HG03108 (cell line): ENCODE measurements at regions not wholly inside any gene's neighbourhood (a gene's known extent, or its start where the extent isn't known, plus 50 kb on each side); places are given as distances from the start of the nearest gene placed in this dataset.
"Not testable (repeated sequence)": the region's sequence is repeated elsewhere in the genome, so short reads cannot be mapped to it uniquely, and the experiment has no call there.

Experiments
- ATAC-seq: cut with Tn5 transposase; IDR thresholded peaks from one replicate; pipeline ENCODE4 v1.9.1; 2021; ENCODE audit warnings: moderate library complexity; ENCODE audit not compliant: unreplicated experiment

- not testable (repeated sequence) for ATAC-seq
These were observed 1160.7 kb downstream of the PCDH7 start for GRCh38 chr4:31880837-31881236.

- no peak for ATAC-seq
These were observed 1176.2 kb downstream of the PCDH7 start for GRCh38 chr4:31896349-31896748.

GRCh38 chr4:31905363-31905762 is 1185.2 kb downstream of the PCDH7 start:
- no peak for ATAC-seq

DNA sequence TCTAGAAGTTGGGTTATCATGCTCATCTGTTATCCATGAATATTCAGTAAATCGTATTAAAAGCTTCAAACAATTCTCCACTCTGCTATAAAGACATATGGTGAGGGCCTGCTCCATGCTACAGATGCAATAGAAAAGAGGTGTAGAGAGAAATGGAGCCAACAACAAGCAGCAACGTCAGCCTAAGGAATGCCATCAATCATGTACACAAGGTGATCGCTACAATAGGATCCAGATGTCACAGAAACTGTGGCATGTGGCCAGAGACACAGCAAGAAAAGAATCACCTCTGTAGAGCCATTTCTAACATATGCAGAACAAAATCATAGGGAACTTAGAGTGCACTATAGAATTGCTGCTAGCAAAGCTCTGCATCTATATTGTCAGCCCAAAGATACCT is 1188.1 kb downstream of the PCDH7 start:
- no peak for ATAC-seq

GRCh38 chr4:31917334-31917733 is 1197.2 kb downstream of the PCDH7 start:
- no peak for ATAC-seq

DNA sequence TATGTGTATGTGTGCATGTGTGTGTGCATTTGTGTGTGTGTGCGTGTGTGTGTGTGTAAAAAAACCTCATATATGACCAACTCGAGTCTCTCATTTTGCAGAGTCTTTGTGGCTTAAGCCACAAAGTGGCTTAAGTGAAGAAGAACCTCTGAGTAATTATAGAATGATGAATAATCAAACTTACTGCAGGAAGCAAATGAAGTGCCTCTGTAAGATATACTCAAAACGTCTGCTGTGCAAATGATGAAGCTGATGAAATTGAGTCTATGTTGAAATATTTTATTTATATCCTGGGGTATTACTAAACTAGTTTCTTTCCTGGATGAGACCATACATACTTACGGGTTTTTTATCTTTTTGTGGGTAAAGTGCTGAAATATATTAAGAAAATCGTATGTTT is 1198.7 kb downstream of the PCDH7 start:
- ATAC-seq, result no peak

- no peak for ATAC-seq
These were observed 1203.5 kb downstream of the PCDH7 start for GRCh38 chr4:31923634-31924033.

GRCh38 chr4:31929676-31930345 is 1209.6 kb downstream of the PCDH7 start:
- ATAC-seq, result no peak

DNA sequence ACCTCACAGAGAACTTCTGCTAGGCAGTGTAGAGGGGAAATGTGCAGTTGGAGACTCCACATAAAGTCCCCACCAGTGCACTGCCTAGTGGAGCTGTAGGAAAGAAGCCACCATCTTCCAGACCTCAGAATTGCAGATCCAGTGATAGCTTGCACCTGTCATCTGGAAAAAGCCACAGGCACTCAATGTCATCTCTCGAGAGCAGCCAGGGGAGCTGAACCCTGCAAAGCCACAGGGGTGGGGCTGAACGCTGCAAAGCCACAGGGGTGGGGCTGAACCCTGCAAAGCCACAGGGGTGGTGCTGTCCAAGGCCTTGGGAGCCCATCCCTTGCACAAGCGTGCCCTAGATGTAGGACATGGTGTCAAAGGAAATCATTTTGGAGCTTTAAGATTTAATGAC is 1226.3 kb downstream of the PCDH7 start:
- ATAC-seq, result no peak

DNA sequence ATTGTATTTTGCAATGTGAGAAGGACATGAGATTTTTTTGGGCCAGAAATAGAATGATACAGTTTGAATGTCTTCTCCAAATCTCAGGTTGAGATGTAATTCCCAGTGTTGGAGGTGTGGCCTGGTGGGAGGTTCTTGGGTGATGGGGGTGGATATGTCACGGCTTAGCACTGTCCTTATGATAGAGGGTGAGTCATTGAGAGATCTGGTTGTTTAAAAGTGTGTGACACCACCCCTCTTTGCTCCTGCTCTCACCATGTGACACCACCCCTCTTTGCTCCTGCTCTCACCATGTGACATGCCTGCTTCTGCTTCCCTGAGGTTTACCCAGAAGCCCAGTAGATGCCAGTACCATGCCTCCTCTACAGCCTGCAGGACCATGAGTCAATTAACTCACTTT is 1226.9 kb downstream of the PCDH7 start:
- no peak for ATAC-seq

- ATAC-seq, result no peak
These were observed 1228.9 kb downstream of the PCDH7 start for GRCh38 chr4:31949045-31949444.

DNA sequence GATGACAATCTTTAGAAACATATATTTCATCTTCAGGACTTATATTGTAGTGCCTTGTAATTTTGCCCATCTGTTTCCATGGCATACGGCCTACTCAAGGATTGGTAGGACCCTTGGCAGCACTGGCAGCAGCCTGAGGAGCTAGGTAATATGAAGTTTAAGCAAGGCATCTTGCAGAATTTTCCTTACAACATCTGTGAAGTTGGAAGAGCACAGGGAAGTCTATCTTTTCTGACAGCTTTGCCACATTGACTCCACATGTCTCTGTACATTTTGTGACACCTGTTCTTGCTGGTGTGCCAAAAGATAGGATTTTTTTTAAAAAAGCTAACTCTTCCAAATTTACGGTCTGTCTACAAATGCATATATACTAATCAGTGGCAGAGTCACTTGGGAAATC is 1235.2 kb downstream of the PCDH7 start:
- ATAC-seq, result no peak

DNA sequence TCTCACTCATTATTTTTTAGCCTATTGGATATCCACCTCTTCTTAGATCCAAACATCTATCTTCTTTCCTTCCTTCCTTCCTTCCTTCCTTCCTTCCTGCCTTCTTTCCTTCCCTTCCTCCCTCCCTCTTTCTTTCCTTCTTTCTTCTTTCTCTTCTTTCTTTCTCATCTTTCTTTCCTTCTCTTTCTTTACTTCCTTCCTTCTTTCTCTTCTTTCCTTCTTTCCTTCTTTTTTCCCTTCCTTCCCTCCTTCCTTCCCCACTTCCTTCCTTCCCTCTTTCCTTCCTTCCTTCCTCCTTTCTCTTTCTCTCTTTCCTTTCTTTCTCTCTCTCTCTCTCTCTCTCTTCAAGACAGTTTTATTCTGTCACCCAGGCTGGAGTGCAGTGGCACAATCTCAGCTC is 1239.8 kb downstream of the PCDH7 start:
- no peak for ATAC-seq

GRCh38 chr4:31964685-31965084 is 1244.5 kb downstream of the PCDH7 start:
- ATAC-seq, result no peak

DNA sequence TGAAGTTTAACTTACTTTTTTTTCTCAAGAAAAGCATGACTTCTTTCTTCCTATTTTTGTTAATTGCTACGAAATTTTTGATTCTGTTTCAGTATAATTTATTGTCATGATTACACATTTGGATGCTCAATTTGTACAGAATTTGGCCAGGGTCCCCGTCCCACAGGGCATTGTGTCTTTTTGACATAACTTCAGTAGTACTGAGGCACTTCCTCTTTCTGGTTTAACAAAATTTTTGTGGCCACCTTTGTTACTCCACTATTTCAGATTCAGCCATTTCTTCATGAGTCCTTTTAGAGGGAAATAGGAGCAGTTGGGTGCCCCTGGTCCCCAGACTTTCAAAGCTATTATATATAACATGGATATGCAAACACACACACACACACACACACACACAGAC is 1248.7 kb downstream of the PCDH7 start:
- ATAC-seq, result no peak

DNA sequence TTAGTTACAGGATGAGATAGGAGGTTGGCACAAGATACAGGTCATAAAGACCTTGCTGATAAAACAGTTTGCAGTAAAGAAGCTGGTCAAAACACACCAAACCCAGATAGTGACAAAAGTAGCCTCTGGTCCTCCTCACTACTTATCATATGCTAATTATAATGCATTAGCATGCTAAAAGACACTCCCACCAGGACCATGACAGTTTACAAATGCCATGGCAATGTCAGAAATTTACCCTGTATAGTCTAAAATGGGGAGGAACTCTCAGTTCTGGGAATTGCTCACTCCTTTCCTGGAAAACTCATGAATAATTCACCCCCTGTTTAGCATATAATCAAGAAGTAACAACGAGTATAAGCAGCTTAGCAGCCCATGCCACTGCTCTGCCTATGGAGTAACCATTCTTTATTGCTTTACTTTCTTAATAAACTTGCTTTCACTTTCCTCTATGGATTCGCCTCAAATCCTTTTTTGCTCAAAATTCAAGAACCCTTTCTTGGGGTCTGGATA is 1254.4 kb downstream of the PCDH7 start:
- no peak for ATAC-seq

GRCh38 chr4:31979988-31980387 is 1259.8 kb downstream of the PCDH7 start:
- no peak for ATAC-seq

GRCh38 chr4:31983246-31983645 is 1263.1 kb downstream of the PCDH7 start:
- ATAC-seq, result no peak

DNA sequence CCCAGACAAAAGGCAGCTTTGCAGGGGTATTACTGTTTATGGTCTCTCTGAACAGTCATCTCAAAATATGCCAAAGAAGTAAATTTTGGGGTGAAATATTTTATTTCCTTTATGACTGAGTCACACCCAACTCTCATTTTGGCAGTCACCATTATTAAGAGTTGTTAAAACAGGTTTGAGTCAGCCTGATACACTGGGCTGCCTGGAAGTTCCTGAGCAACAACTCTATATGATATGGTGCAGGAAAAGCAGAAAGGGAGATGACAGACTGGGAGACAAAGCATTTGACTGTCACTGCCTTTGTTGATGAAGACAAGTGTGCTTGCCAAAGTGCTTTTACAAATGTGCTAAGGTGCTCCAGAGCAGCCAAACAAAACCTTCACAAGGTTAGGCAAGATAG is 1263.5 kb downstream of the PCDH7 start:
- no peak for ATAC-seq

GRCh38 chr4:31984872-31985271 is 1264.7 kb downstream of the PCDH7 start:
- no peak for ATAC-seq

GRCh38 chr4:31995943-31996901 is 1276.1 kb downstream of the PCDH7 start:
- ATAC-seq, result no peak

DNA sequence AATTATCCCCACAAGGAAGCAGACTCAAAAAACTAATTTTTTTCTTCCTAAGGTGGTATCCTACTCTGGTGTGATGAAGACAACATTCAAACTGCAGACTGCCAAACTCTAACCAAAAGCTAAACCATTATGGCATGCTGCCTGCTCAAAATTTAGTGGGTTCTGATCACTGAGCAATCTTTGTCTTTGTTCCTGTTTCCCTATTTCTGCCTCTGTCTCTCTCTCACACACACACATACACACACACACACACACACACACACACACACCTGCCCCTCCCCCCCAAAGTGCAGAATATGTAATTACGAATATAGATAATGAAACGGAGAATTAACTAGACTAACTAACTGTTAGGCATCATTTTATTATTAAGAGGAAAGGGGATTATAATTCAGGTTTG is 1278.6 kb downstream of the PCDH7 start:
- no peak for ATAC-seq
